HG03103 (cell line): ENCODE measurements at regions not wholly inside any gene's neighbourhood (a gene's known extent, or its start where the extent isn't known, plus 50 kb on each side); places are given as distances from the start of the nearest gene placed in this dataset.
"Not testable (repeated sequence)": the region's sequence is repeated elsewhere in the genome, so short reads cannot be mapped to it uniquely, and the experiment has no call there.

Experiments
- ATAC-seq: cut with Tn5 transposase; IDR thresholded peaks from one replicate; pipeline ENCODE4 v1.9.1; 2021; ENCODE audit warnings: low read depth; ENCODE audit not compliant: unreplicated experiment

- not testable (repeated sequence) for ATAC-seq
Observed at GRCh38 chr16:29175411-29176153, 190.7 kb downstream of the LAT start.

GRCh38 chr16:29173371-29174305 lies 188.8 kb downstream of the LAT start:
- not testable (repeated sequence) for ATAC-seq

- not testable (repeated sequence) for ATAC-seq
Observed at GRCh38 chr16:29172098-29172724, 187.4 kb downstream of the LAT start.

- ATAC-seq: not testable (repeated sequence)
Observed at GRCh38 chr16:29171296-29171695, 186.4 kb downstream of the LAT start.

GRCh38 chr16:29170393-29171119 lies 185.7 kb downstream of the LAT start:
- not testable (repeated sequence) for ATAC-seq

GRCh38 chr16:29169295-29169994 lies 184.6 kb downstream of the LAT start:
- not testable (repeated sequence) for ATAC-seq

GRCh38 chr16:29168515-29169259 lies 183.8 kb downstream of the LAT start:
- ATAC-seq: not testable (repeated sequence)

GRCh38 chr16:29164442-29165089 lies 179.7 kb downstream of the LAT start:
- ATAC-seq: not testable (repeated sequence)

GRCh38 chr16:29160171-29160570 lies 175.3 kb downstream of the LAT start:
- ATAC-seq: not testable (repeated sequence)

- not testable (repeated sequence) for ATAC-seq
Observed at GRCh38 chr16:29159603-29160002, 174.8 kb downstream of the LAT start.

- no peak for ATAC-seq
Observed at GRCh38 chr16:29158785-29159184, 173.9 kb downstream of the LAT start.

- ATAC-seq: not testable (repeated sequence)
Observed at GRCh38 chr16:29158031-29158784, 173.4 kb downstream of the LAT start.

GRCh38 chr16:29157051-29157923 lies 172.4 kb downstream of the LAT start:
- not testable (repeated sequence) for ATAC-seq

- ATAC-seq: no peak
Observed at GRCh38 chr16:29156511-29156910, 171.7 kb downstream of the LAT start.

GRCh38 chr16:29155866-29156200 lies 171.0 kb downstream of the LAT start:
- not testable (repeated sequence) for ATAC-seq

- ATAC-seq: not testable (repeated sequence)
Observed at GRCh38 chr16:29155131-29155865, 170.4 kb downstream of the LAT start.
